HFFc6 (cell line): ENCODE measurements at regions not wholly inside any gene's neighbourhood (a gene's known extent, or its start where the extent isn't known, plus 50 kb on each side); places are given as distances from the start of the nearest gene placed in this dataset.

Source experiments
- DNase-seq: peaks from one replicate; pipeline ENCODE4 v3.0.0-alpha.2; 2018
- H3K27ac Mint-ChIP-seq: 2 replicates; pipeline ENCODE4 v1.8.0; 2020; ENCODE audit warnings: mild to moderate bottlenecking, mixed read lengths
- H3K27me3 Mint-ChIP-seq: 2 replicates; pipeline ENCODE4 v1.8.0; 2021; ENCODE audit warnings: mild to moderate bottlenecking, moderate library complexity, mixed read lengths; ENCODE audit not compliant: insufficient read depth
- H3K36me3 Mint-ChIP-seq: 2 replicates; pipeline ENCODE4 v1.8.0; 2021; ENCODE audit warnings: low read depth, mixed read lengths
- H3K4me1 Mint-ChIP-seq: 2 replicates; pipeline ENCODE4 v1.8.0; 2020; ENCODE audit warnings: low read depth, mixed read lengths
- H3K4me3 Mint-ChIP-seq: 2 replicates; pipeline ENCODE4 v1.8.0; 2020; ENCODE audit warnings: mild to moderate bottlenecking, moderate library complexity, mixed read lengths
- H3K9me3 Mint-ChIP-seq: 2 replicates; pipeline ENCODE4 v1.8.0; 2020; ENCODE audit warnings: mild to moderate bottlenecking, mixed read lengths
- TF ChIP-seq, protein P1 (sequence below): fragments of 200-600 bp; sonication (generic); IDR thresholded peaks from 2 replicates; pipeline ENCODE4 v1.5.0; 2021; ENCODE audit warnings: antibody characterized with exemption, mild to moderate bottlenecking

DNA sequence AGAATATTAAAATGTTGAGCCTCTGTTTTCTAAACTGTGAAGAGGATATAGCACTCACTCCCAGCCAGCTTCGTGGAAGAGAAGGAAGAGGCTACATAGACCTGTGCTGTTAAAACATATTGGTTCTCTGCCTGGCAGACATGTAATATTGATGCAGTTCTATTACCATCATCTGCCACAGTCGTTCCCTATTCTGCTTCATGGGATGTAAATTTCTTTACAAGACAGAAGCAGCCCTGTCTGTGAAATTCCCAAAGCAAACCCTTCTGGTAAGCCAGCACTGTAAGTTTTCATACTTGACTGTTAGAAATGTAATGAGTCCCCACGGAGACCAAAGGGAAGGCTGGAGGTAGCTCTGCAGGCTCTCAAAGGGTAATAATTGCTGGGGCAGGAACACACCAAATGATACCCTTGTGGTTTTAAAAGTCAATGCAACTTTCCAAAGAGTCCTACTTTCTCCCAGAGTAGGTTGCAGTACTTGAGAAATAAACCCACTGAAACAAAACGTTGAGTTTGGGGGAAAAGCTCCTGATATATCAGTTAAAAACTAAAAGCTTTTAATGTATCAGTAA is 129.9 kb upstream of the HES1 start:
- Mint-ChIP-seq H3K4me3 (no peak overlapping the region), H3K27ac (no peak overlapping the region), H3K9me3 (no peaks in the 10 kb centered on the region), H3K27me3 (peaks cover 12% of the 10 kb centered on the region), H3K4me1 (peaks cover 20% of the 10 kb centered on the region), H3K36me3 (no peaks in the 10 kb centered on the region)
- DNase-seq: no peak
- TF ChIP-seq, protein P1, sequence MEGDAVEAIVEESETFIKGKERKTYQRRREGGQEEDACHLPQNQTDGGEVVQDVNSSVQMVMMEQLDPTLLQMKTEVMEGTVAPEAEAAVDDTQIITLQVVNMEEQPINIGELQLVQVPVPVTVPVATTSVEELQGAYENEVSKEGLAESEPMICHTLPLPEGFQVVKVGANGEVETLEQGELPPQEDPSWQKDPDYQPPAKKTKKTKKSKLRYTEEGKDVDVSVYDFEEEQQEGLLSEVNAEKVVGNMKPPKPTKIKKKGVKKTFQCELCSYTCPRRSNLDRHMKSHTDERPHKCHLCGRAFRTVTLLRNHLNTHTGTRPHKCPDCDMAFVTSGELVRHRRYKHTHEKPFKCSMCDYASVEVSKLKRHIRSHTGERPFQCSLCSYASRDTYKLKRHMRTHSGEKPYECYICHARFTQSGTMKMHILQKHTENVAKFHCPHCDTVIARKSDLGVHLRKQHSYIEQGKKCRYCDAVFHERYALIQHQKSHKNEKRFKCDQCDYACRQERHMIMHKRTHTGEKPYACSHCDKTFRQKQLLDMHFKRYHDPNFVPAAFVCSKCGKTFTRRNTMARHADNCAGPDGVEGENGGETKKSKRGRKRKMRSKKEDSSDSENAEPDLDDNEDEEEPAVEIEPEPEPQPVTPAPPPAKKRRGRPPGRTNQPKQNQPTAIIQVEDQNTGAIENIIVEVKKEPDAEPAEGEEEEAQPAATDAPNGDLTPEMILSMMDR: peak; percentile 17; the same call in 1 of the 2 replicates

DNA sequence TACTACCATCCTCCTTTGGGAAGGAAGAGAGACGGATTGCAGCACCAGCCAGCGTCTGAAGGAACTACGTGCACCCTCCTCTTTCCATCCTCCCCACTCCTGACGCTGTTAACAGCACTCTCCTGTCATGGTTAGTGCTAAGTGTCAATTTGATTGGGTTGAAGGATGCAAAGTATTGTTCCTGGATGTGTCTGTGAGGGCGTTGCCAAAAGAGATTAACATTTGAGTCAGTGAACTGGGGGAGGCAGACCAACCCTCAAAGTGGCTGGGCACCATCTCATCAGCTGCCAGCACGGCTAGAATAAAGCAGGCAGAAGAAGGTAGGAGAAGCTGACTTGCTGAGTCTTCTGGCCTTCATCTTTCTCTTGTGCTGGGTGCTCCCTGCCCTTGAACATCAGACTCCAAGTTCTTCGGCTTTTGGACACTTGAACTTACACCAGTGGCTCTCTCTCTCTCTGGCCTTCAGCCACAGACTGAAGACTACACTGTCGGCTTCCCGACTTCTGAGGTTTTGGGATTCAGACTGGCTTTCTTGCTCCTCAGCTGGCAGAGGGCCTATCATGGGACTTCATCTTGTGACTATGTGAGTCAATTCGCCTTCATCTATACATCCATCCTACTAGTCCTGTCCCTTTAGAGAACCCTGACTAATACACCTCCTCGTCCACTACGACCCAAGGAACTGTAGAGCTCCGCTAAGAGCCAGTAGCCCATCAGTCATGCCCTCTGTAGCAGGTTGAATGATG is 128.2 kb upstream of the HES1 start:
- no peak overlapping the region for H3K27ac Mint-ChIP-seq
- H3K4me3 Mint-ChIP-seq: no peak overlapping the region
- DNase-seq: no peak
- H3K36me3 Mint-ChIP-seq: no peaks in the 10 kb centered on the region
- H3K9me3 Mint-ChIP-seq: no peaks in the 10 kb centered on the region
- TF ChIP-seq, protein P1: no peak
- peaks cover 13% of the 10 kb centered on the region for H3K4me1 Mint-ChIP-seq
- peaks cover 12% of the 10 kb centered on the region for H3K27me3 Mint-ChIP-seq

DNA sequence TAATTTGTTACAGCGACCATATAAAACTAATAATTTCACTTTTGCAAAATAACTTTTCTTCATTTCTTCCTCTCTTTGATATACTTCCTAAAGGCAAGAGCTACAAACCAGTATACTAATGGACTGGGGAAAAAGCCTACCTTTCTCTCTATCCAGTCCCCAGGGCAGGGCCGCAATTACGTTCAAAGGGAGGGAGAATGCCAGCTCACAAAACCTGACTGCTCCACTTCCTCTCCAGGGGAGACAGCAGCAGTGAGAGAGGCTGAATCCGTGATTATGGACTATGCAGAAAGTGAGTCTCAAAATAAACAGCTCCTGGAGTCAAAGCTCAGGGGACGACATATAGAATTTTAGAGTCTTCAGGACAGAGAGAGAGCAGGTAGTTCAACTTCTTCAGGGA is 126.9 kb upstream of the HES1 start:
- no peaks in the 10 kb centered on the region for H3K9me3 Mint-ChIP-seq
- TF ChIP-seq, protein P1: no peak
- H3K4me3 Mint-ChIP-seq: no peak overlapping the region
- peaks cover 18% of the 10 kb centered on the region for H3K27me3 Mint-ChIP-seq
- H3K4me1 Mint-ChIP-seq: peaks cover 5% of the 10 kb centered on the region
- no peak for DNase-seq
- H3K36me3 Mint-ChIP-seq: no peaks in the 10 kb centered on the region
- H3K27ac Mint-ChIP-seq: no peak overlapping the region

DNA sequence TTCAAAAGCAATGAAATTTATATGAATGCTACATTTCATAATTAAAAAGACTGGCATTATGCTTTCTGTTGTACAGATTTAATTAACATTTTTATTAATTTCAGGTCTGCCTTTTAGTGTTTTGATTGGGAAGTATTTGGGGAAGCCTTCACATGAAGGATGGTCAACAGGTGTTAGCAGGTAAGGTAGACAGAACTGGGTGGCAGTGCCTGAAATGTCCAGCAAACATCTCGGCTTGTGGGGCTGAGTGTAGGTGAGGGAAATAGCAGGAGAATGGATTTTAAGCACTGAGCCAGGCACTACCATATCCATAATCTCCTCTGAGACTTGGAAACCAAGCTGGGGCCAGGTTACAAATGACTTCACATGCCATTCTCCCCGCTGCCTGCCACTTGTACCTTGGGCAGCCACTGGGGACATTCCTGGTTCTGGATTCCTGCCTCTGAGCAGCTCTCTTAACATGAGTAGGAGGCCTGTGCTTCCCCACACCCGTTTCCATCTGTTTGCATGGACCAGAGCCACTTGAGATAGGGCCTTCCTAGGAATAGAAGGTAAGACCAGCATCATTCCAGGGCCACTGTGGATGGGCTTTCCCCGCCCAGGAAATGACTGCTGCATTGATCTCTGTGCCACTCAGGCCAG is 125.9 kb upstream of the HES1 start:
- DNase-seq: no peak
- H3K36me3 Mint-ChIP-seq: no peaks in the 10 kb centered on the region
- H3K4me3 Mint-ChIP-seq: no peak overlapping the region
- TF ChIP-seq, protein P1: no peak
- H3K27ac Mint-ChIP-seq: no peak overlapping the region
- no peaks in the 10 kb centered on the region for H3K9me3 Mint-ChIP-seq
- peaks cover 21% of the 10 kb centered on the region for H3K27me3 Mint-ChIP-seq
- H3K4me1 Mint-ChIP-seq: no peaks in the 10 kb centered on the region

DNA sequence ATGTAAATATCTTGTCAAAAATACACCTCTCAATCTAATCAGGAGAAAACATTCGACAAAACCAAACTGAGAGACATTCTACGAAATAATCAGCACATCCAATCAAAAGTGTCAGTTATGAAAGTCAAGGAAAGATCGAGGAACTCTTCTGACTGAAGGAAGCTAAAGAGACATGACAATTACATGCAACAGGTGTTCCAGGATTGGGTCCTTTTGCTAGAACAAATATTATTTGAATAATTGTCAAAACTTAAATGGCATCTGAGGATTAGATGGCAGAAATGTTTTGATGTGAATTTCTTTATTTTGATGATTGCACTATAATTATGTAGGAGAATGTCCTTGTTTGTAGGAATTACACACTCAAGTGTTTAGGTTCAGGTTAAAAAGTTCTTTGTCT is 124.1 kb upstream of the HES1 start:
- no peak overlapping the region for H3K4me3 Mint-ChIP-seq

More for the DNA sequence above, 124.1 kb upstream of the HES1 start:
- no peaks in the 10 kb centered on the region for H3K36me3 Mint-ChIP-seq
- DNase-seq: no peak
- TF ChIP-seq, protein P1: no peak
- H3K27ac Mint-ChIP-seq: no peak overlapping the region
- peaks cover 27% of the 10 kb centered on the region for H3K27me3 Mint-ChIP-seq
- H3K4me1 Mint-ChIP-seq: no peaks in the 10 kb centered on the region
- no peaks in the 10 kb centered on the region for H3K9me3 Mint-ChIP-seq
